ENCODE measurements at regions not wholly inside any gene's neighbourhood (a gene's known extent, or its start where the extent isn't known, plus 50 kb on each side); places are given as distances from the start of the nearest gene placed in this dataset.
"Not testable (repeated sequence)": the region's sequence is repeated elsewhere in the genome, so short reads cannot be mapped to it uniquely, and the experiment has no call there.

GRCh38 chr21:23130308-23130707 lies 2132.1 kb downstream of the NCAM2 start:
- DNase-seq, result no peak

DNA sequence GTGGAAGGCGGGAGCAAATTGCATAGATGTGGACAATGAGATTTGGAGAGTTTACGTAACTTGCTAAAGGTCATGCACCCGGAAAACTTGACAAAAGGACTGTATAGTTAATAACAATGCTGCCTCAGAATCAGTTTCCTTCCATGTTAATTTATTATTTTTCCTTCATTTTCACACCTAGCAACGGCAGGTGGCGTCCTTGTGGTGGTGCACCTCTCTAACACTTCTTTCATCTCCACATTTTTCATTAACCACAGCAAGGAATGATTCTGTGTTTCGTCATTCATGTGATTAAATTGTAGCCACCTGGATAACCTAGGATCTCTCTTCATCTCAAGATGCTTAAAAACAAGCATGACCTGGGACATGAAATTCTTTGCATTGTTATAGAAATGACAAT lies 2133.0 kb downstream of the NCAM2 start:
- no peak for DNase-seq

DNA sequence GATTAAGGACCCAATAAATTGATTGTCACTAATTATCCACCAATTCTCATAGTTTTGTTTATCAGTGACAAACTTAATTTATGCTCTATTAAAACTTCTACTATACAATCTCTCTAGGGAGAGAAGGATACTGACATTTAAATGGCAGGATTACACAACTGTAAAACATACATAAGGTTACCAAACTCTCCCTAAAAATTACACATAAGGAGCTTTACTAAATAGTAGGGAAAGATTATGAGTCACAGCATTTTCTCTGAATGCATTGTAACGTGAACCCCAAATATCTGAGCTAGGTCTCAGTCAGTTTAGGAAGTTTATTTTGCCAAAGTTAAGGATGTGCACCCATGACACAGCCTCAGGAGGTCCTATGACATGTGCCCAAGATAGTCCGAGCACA lies 2140.6 kb downstream of the NCAM2 start:
- DNase-seq, result no peak

- no peak for DNase-seq
These were observed 2153.9 kb downstream of the NCAM2 start for GRCh38 chr21:23152130-23152529.

- not testable (repeated sequence) for DNase-seq
These were observed 2155.6 kb downstream of the NCAM2 start for GRCh38 chr21:23153842-23154241.

DNA sequence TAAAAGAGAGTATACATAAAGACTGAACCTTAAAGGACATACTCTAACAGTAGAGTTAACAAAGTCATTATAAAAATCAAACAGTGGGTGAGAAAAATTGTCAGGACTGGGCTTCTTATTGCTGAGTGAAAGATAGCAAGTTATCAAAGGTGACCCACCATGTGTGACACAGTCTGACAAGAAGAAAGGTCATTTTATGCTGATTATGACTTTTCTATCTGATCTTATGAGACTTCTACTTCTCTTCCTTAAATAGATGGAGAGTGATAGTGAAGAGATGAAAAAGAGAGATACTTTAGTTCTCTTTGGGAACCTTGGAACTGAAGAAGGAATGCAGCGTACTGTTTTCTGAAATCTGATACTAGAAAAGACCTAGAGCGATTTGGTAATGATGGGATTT lies 2157.1 kb downstream of the NCAM2 start:
- DNase-seq, result no peak

DNA sequence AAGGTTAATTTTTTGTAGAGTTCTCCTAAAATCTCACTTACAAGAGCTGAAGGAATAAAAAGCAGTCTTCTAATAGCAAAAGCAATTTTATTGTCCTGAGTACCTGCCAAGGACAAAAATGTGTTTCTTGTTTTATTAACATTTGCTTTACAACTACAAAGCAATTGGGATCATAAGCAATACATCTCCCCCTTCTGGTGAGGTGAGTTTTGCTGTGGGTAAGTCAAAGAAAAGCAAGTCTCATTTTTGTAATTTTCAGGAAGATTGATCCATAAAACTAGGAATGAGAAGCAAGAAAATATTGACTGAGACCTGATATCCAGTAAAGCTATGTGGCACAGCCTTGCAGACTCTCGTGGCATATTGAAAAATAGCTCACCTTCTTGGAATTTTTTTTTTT lies 2162.7 kb downstream of the NCAM2 start:
- DNase-seq, result no peak

DNA sequence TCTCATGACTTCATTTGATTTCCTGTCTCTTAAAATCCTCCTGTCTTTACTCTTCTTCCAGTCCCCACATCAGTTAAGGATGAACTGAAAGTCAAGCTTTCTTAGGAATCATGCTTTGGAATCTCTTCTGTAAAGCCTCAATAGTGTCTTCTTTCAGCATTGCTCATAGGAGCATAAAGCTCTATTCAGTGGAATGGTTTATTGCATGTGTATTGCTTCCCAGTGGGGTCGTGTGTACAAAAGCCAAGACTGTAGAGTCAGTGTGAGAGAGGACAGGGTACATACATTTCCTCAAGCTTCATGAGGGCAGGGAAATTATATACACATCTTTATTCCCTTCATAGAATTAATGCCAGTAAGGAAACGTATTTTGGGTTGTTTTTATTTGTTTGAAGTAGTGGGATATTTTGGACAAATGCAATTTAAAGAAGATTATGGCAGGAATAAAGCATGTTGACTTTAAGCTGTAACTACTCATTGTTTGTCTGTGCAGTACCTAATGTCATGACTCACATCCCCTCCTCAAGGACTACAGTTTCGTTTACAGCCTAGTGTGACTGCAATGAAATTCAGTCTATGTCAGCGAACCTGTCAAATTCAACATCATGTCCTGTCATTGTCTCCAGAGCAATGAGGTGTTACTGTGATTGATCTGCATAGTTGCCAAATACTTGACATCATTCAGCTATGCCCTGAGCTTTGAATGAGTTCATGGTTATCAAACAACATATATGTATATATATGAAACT lies 2164.2 kb downstream of the NCAM2 start:
- no peak for DNase-seq

Data from NCI-H187 (cell line).